Activated CD4-positive, CD25-positive, alpha-beta regulatory T cell (primary cell): ENCODE measurements at regions not wholly inside any gene's neighbourhood (a gene's known extent, or its start where the extent isn't known, plus 50 kb on each side); places are given as distances from the start of the nearest gene placed in this dataset.

Source experiments
- DNase-seq, 4 experiments: peaks; one replicate each; lab custom pipeline; 2025; lab: John Stamatoyannopoulos, UW

- peak; percentile 26 to 45 (median 40) for DNase-seq
These were observed 106.4 kb downstream of the ARF6 start for GRCh38 chr14:49999146-49999761.

GRCh38 chr14:49999826-50000379 lies 107.0 kb downstream of the ARF6 start:
- no peak for DNase-seq

GRCh38 chr14:50000380-50001150 lies 107.7 kb downstream of the ARF6 start:
- DNase-seq, result peak; percentile 41 to 50 (median 44)

- peak; percentile 20 to 64 (median 28) for DNase-seq
These were observed 108.5 kb downstream of the ARF6 start for GRCh38 chr14:50001151-50001998.

GRCh38 chr14:50001999-50002925 lies 109.4 kb downstream of the ARF6 start:
- peak; percentile 10 to 20 (median 15) for DNase-seq

GRCh38 chr14:50002926-50003212 lies 110.0 kb downstream of the ARF6 start:
- no peak for DNase-seq

GRCh38 chr14:50003213-50004021 lies 110.5 kb downstream of the ARF6 start:
- peak; percentile 33 to 67 (median 58) for DNase-seq

GRCh38 chr14:50006141-50006540 lies 110.2 kb downstream of the VCPKMT start:
- no peak for DNase-seq

DNA sequence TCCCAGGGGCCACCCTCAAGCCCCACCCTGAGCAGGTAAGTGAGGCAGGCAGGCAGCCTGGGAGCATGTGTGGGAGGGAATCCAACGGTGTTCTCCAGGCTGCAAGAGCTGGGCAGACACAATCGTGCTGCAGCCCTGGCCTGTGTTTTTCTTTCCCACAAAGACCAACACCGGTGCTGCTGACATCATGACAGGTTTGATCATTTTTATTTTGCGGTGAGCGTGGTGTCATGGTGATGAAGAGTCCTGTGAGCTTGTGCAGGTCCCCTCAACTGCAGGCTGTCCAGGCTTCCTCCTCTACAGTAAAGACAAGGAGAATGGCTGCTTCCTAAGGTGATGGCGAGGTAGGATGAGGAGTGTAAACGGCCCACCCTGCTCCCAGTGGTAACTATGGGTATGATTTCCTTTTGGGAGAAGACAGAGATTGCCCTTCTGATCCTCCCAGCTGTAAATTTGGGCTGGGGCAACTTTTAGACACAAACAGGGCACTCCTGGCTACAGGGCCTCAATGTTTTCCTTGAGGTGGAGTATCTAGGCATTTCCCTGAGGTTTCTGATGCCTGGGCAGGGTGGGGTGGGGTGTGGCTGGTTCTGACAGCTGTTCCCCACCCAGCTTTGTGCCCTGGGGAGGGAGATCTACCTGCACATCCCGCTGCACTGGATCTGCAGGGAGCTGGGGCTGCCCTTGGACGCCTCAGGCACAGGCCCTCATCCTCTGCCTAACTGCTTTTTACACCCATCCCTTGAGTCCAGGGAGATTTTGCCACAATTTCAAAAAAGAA lies 109.1 kb downstream of the VCPKMT start:
- DNase-seq, result no peak

DNA sequence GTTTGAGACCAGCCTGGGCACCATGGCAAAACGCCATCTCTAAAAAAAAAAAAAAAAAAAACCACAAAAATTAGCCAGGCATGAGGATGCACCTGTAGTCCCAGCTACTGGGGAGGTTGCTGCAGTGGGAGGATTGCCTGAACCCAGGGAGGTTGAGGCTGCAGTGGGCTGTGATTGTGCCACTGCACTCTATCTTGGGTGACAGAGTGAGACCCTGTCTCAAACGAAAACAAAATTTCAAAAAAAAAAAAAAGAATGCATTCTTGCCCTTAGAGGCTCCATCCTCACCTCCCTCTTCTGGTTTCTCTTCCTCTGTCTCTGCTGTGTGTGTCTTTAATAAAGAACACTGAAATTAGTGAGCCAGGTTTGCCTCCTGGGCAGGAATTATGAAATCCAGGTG lies 107.8 kb downstream of the VCPKMT start:
- DNase-seq, result no peak

DNA sequence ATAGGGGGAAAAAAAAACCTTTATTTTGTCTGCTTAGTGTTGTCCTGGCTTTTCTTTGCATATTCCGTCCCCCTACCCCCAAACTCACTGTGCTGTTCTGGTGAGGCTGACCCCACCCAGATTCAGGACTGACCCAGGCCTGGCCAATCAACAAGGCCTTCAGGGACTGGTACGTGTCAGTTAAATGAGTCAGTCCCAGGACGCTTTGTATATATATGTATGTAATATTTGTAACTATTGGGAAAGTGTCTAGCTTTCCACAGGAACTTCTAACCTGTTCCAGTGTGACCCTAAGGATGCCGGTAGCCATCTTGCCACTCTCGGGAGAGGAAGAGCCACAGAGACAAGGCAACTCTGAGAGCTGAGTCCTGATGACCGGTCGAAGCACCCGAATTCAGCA lies 107.4 kb downstream of the VCPKMT start:
- DNase-seq, result no peak

GRCh38 chr14:50010752-50011151 lies 105.6 kb downstream of the VCPKMT start:
- no peak for DNase-seq

- DNase-seq, result no peak
These were observed 105.1 kb downstream of the VCPKMT start for GRCh38 chr14:50011242-50011641.

- DNase-seq, result no peak
These were observed 103.7 kb downstream of the VCPKMT start for GRCh38 chr14:50012644-50013043.

DNA sequence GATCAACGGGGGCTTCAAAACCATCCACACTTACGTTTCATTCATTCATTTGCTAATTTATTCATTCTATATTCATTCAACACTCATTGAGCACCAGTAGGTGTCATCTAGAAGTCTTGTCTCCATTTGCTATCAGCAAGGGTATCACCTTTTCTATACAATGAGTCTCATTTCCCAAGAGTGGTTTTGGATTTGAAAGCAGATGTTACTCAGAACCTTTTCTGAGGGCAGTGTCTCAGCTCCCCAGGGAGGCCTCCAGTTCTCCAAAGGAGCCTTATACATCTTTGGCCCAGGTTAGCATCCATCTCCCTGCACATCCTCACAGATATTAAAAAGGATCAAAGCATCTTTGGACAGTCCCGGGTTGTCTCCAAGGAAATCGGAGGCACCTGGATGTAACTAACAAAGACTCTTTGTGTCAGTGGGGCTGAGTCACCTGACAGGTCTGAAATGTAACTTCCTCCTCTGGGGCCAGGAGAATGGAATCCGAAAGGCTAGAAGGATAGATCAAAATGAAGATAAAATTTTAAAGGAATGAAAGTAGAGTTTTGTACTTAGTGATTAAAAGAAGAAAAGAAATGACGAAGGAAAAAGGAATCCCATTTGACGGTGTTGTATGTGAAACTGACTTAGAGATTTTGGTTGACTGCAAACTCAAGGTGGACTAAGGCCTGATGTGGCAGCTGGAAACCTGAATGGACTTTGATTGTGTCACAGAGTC lies 103.0 kb downstream of the VCPKMT start:
- no peak for DNase-seq

- DNase-seq, result no peak
These were observed 102.4 kb downstream of the VCPKMT start for GRCh38 chr14:50013934-50014333.

DNA sequence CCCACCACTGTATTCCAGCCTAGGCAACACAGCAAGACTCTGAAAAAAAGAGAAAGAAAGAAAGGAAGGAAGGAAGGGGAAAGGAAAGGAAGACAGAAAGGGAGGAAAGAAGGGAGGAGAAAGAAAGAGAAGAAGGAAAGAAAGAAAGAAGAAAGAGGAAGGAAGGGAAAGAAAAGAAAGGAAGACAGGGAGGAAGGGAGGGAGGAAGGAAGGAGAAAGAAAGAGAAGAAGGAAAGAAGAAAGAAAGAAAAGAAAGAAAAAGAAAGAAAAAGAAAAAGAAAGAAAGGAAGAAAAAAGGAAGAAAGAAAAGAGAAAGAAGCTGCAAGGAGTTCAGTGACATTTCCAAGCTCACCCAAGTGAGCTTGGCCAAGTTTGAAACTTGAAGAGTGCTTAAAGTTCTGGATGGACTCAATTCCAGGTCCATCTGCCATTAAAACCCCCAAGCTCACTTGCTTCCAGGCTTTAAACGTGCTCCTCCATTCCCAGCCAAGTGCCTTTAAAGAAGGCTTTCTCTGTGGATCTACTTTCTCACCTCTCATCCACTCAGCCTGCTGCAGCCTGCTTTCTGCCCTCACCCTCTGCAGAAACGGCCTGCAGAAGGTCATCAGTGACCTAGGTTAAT lies 101.5 kb downstream of the VCPKMT start:
- no peak for DNase-seq

DNA sequence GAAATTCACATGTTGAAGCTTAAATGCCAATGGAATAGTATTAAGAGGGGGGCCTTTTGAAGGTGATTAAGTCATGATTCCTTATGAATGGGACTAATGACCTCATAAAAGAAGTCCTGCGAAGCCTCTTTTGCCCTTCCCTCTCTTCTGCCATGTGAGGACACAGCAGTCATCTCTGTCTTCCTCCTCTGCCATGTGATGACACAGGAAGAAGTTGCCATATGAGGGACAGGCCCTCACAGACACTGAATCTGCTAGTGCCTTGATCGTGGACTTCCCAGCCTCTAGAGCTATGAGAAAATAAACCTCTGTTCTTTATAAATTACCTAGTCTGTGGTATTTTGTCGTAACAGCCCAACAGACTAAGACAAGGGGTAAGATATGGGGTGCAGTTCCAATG lies 100.7 kb downstream of the VCPKMT start:
- DNase-seq, result no peak
